ENCODE measurements at regions not wholly inside any gene's neighbourhood (a gene's known extent, or its start where the extent isn't known, plus 50 kb on each side); places are given as distances from the start of the nearest gene placed in this dataset.

DNA sequence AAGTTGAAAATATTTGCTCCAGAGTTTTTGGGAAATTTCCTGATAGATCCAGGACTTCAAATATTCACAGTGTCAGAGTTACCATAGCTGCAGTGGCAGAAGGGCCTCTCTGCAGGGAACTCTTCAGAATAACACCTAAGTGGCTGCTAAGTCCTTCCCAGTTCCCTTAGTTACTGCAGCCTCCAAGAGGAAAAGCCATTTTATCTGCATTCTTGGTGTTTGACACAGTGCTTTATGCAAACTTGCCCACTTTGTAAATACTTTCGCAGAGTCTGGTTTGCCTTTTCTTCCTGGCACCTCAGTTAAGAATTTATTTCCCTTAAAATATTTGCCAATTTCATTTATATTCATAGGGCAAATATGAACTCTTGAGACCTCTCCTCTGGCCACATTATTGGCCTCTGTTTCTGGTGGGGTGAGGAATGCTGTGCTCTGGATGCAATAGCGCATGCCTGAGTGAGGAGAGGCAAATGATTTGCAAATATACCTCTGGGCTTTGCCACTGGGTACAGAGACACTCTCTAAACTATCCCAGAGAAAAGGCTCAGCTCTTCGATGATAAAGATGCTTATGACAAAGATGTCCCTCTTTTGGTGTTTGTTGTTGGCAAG is 566.3 kb upstream of the NR3C2 start:
- no peak overlapping the region for H3K4me3 Mint-ChIP-seq
- H3K27me3 Mint-ChIP-seq (ENCODE audit: low read depth), result no peaks in the 10 kb centered on the region
- no peak for ATAC-seq
- no peaks in the 10 kb centered on the region for H3K9me3 Mint-ChIP-seq (ENCODE audit: insufficient read depth)
- POLR2A ChIA-PET, result no interaction called here
- H3K36me3 Mint-ChIP-seq (ENCODE audit: low read depth), result no peaks in the 10 kb centered on the region
- H3K27ac Mint-ChIP-seq, result no peak overlapping the region
- CTCF ChIA-PET, result no interaction called here
- DNase-seq, result no peak
- H3K4me1 Mint-ChIP-seq (ENCODE audit: low read depth), result no peaks in the 10 kb centered on the region

DNA sequence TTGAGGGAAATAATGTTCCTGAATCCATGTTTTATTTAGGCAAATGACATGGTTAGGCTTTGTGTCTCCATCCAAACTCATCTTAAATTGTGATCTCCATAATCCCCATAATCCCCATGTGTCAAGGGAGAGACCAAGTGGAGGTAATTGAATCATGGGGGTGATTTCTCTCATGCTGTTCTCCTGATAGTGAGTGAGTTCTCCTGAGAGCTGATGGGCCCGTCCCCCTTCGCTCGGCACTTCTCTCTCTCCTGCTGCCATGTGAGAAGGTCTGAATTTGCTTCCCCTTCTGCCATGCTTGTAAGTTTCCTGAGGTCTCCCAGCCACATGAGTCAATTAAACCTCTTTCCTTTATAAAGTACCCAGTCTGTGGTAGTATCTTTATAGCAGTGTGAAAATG is 563.0 kb upstream of the NR3C2 start:
- ChIA-PET POLR2A (no interaction called here), CTCF (no interaction called here)
- Mint-ChIP-seq H3K4me3 (no peak overlapping the region), H3K27me3 (ENCODE audit: low read depth) (no peaks in the 10 kb centered on the region), H3K27ac (no peak overlapping the region), H3K4me1 (ENCODE audit: low read depth) (no peaks in the 10 kb centered on the region), H3K36me3 (ENCODE audit: low read depth) (no peaks in the 10 kb centered on the region), H3K9me3 (ENCODE audit: insufficient read depth) (no peaks in the 10 kb centered on the region)
- ATAC-seq (no peak), DNase-seq (no peak)

DNA sequence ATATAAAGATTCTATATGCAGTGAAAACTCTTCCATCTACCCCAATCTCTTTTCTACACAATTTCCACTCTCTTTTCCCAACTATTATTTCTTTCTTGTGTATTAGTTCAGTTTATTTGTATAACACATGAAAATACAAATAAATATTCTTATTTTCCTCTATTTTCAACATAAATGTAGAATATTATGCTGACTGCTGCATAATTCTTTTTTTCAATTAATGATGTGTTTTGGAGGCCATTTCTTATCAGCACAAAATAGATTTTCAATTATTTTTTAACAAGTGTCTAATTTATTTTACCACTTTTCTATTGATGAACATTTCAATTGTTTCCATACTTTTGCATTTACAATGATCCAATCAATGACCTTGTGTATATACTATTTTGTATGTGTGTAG is 557.7 kb upstream of the NR3C2 start:
- ChIA-PET POLR2A (no interaction called here), CTCF (no interaction called here)
- H3K9me3 Mint-ChIP-seq (ENCODE audit: insufficient read depth), result no peaks in the 10 kb centered on the region
- DNase-seq (no peak), ATAC-seq (no peak)
- H3K36me3 Mint-ChIP-seq (ENCODE audit: low read depth), result no peaks in the 10 kb centered on the region
- no peak overlapping the region for H3K27ac Mint-ChIP-seq
- no peak overlapping the region for H3K4me3 Mint-ChIP-seq
- no peaks in the 10 kb centered on the region for H3K27me3 Mint-ChIP-seq (ENCODE audit: low read depth)
- no peaks in the 10 kb centered on the region for H3K4me1 Mint-ChIP-seq (ENCODE audit: low read depth)

DNA sequence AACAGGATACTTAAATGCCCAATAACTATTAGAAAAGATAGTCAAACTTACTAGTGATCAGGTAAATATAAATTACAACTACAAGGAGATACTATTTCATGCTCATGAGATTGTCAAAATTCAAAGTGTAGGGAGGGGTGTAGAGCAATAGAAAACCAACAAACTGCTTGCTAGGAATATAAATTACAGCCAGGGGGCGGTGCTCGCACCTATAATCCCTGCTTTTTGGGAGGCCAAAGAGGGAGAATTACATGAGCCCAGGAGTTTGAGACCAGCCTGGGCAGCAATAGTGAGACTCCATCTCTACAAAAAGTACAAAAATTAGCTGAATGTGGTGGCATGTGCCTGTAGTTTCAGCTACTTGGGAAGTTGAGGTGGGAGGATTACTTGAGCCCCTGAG is 556.5 kb upstream of the NR3C2 start:
- Mint-ChIP-seq H3K27ac (no peak overlapping the region), H3K36me3 (ENCODE audit: low read depth) (no peaks in the 10 kb centered on the region), H3K4me1 (ENCODE audit: low read depth) (no peaks in the 10 kb centered on the region), H3K4me3 (no peak overlapping the region), H3K9me3 (ENCODE audit: insufficient read depth) (no peaks in the 10 kb centered on the region), H3K27me3 (ENCODE audit: low read depth) (no peaks in the 10 kb centered on the region)
- DNase-seq (no peak), ATAC-seq (no peak)
- ChIA-PET POLR2A (no interaction called here), CTCF (no interaction called here)

DNA sequence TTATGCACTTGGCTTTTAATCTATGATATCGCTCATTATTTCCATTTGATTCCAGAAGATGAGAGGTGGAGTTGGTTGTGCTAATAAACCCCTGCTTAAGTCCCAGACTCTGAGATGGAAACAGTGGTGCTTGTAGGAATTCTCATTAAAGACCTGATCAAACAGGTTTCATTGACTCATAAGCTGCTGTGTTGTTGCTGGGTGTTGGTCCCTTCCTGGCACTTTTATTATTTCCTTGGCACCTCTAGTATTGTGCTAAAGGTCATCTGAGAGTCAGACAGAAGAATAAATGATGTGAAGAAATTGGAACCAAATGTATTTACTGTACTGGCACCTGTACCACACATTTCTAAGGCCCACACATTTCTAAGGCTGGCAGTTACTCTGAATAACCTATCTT is 544.7 kb upstream of the NR3C2 start:
- H3K4me1 Mint-ChIP-seq (ENCODE audit: low read depth), result no peaks in the 10 kb centered on the region
- ATAC-seq, result no peak
- H3K9me3 Mint-ChIP-seq (ENCODE audit: insufficient read depth), result no peaks in the 10 kb centered on the region
- no peak overlapping the region for H3K27ac Mint-ChIP-seq
- no peaks in the 10 kb centered on the region for H3K36me3 Mint-ChIP-seq (ENCODE audit: low read depth)
- no peaks in the 10 kb centered on the region for H3K27me3 Mint-ChIP-seq (ENCODE audit: low read depth)
- CTCF ChIA-PET, result no interaction called here
- H3K4me3 Mint-ChIP-seq, result no peak overlapping the region
- DNase-seq, result no peak
- POLR2A ChIA-PET, result no interaction called here

DNA sequence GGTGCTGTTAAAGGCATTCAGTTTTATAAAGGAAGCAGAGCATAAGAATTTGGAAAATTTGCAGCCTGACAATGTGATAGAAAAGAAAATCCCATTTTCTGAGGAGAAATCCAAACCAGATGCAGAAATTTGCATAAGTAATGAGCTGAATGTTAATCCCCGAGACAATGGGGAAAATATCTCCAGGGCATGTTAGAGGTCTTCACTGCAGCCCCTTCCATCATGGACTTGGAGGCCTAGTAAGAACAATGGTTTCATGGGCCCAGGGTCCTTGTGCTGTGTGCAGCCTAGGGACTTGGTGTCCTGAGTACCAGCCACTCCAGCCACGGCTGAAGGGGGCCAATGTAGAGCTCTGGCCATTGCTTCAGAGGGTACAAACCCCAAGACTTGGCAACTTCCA is 542.7 kb upstream of the NR3C2 start:
- Mint-ChIP-seq H3K27me3 (ENCODE audit: low read depth) (no peaks in the 10 kb centered on the region), H3K9me3 (ENCODE audit: insufficient read depth) (no peaks in the 10 kb centered on the region), H3K4me1 (ENCODE audit: low read depth) (no peaks in the 10 kb centered on the region), H3K27ac (no peak overlapping the region), H3K36me3 (ENCODE audit: low read depth) (no peaks in the 10 kb centered on the region), H3K4me3 (no peak overlapping the region)
- CTCF ChIA-PET, result no interaction called here
- ATAC-seq (no peak), DNase-seq (no peak)
- POLR2A ChIA-PET, result no interaction called here

DNA sequence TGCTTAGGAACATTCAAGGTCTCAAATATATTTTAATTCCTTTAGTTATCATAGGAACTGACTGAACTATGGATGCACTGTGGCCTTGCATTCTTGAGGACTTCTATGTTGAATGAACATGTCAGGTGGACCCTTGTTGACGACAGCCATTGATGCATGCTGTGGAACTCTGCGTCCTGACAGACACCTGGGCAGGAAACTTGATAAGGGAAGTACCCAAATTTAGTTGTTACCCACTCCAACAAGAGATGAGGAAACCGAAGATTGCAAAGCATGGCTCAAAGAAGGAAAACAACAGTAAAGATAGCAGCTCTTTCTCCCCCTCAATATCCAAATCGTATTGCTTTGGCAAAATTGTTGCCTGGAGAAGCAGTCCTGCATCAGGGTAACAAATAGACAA is 540.0 kb upstream of the NR3C2 start:
- H3K9me3 Mint-ChIP-seq (ENCODE audit: insufficient read depth), result no peaks in the 10 kb centered on the region
- CTCF ChIA-PET, result no interaction called here
- no peak for DNase-seq
- no peaks in the 10 kb centered on the region for H3K4me1 Mint-ChIP-seq (ENCODE audit: low read depth)
- no peak for ATAC-seq
- POLR2A ChIA-PET, result no interaction called here
- H3K36me3 Mint-ChIP-seq (ENCODE audit: low read depth), result no peaks in the 10 kb centered on the region
- no peak overlapping the region for H3K27ac Mint-ChIP-seq
- H3K27me3 Mint-ChIP-seq (ENCODE audit: low read depth), result no peaks in the 10 kb centered on the region
- H3K4me3 Mint-ChIP-seq, result no peak overlapping the region

DNA sequence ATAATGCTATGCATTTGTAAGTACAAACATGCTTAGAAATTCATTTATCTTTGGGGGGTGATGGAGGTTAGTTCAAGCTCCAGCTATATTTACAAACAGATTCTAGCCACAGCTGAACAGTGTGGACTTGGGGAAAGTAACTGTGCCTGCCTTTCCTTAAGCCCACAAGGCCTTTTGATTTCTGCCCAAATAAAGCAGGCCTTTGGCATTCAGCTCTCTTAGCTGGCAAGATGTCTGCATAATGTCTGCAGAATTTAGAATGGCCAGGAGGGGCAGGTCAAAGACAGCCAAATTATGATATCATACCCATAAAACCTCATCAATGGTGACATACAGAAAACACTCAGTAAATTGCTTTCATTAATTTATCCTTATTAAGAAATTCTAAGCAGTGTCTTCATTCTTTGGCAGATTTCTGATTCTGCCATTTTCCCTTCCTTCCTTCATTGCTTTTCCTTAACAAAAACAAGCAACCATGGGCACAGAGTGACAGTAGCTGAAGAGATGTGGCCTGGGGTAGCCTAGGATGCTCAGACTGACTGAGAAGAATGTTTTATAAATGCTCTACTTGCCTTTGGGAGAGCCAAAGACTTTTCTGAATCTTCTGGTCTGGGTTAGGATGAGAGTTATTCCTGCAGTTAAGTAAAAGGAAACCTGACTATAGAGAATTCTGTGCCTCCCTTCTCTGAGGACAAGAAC is 538.7 kb upstream of the NR3C2 start:
- no peaks in the 10 kb centered on the region for H3K27me3 Mint-ChIP-seq (ENCODE audit: low read depth)
- H3K4me3 Mint-ChIP-seq, result no peak overlapping the region

DNA sequence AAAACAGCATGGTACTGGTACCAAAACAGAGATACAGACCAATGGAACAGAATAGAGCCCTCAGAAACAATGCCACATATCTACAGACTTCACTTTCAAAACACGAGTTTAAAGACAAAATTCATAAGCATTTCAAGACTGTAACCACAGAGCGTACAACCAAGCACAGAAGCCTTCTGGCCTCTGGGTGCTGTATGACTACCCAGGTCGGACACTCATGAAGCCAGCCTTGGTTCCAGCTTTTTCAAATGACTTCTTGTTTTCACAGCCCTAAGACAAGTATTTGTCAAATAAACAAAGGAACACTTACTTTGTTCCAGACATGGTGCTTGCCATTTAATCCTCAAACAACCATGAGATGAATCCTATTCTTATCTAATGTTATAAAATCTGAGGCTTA is 536.1 kb upstream of the NR3C2 start:
- DNase-seq (no peak), ATAC-seq (no peak)
- Mint-ChIP-seq H3K9me3 (ENCODE audit: insufficient read depth) (no peaks in the 10 kb centered on the region), H3K27ac (no peak overlapping the region), H3K36me3 (ENCODE audit: low read depth) (no peaks in the 10 kb centered on the region), H3K4me1 (ENCODE audit: low read depth) (no peaks in the 10 kb centered on the region), H3K4me3 (no peak overlapping the region), H3K27me3 (ENCODE audit: low read depth) (no peaks in the 10 kb centered on the region)
- POLR2A ChIA-PET, result interaction anchor here (0.6 kb wide), 1 partner anchor 374 kb away, joined by 3 read pairs; no protein-coding TSS in a partner anchor
- CTCF ChIA-PET, result no interaction called here

More for the DNA sequence above, 538.7 kb upstream of the NR3C2 start:
- ChIA-PET CTCF (no interaction called here), POLR2A (no interaction called here)
- no peak for ATAC-seq
- no peak for DNase-seq
- no peak overlapping the region for H3K27ac Mint-ChIP-seq
- no peaks in the 10 kb centered on the region for H3K36me3 Mint-ChIP-seq (ENCODE audit: low read depth)
- no peaks in the 10 kb centered on the region for H3K9me3 Mint-ChIP-seq (ENCODE audit: insufficient read depth)
- H3K4me1 Mint-ChIP-seq (ENCODE audit: low read depth), result no peaks in the 10 kb centered on the region

DNA sequence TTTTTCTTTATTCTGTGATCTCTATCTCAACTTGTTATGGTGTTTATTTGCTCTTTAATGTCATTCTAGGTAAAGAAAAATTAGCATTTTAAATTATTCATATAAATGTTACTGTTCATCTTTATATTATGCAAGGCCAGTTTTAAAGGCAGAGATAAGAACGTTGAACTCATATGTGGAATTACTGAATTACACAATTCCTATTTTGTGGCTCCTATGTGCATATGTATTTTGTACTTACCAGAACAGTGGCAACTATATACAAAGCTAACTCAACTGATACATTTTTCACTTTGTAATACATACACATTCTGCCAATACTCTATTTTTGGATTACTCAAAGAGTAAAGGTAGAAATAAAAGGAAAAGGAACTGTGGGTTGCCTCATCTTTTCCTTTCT is 533.2 kb upstream of the NR3C2 start:
- Mint-ChIP-seq H3K4me1 (ENCODE audit: low read depth) (no peaks in the 10 kb centered on the region), H3K4me3 (no peak overlapping the region), H3K27ac (no peak overlapping the region), H3K27me3 (ENCODE audit: low read depth) (no peaks in the 10 kb centered on the region), H3K36me3 (ENCODE audit: low read depth) (no peaks in the 10 kb centered on the region), H3K9me3 (ENCODE audit: insufficient read depth) (no peaks in the 10 kb centered on the region)
- CTCF ChIA-PET, result no interaction called here
- ATAC-seq (no peak), DNase-seq (no peak)
- POLR2A ChIA-PET, result no interaction called here

DNA sequence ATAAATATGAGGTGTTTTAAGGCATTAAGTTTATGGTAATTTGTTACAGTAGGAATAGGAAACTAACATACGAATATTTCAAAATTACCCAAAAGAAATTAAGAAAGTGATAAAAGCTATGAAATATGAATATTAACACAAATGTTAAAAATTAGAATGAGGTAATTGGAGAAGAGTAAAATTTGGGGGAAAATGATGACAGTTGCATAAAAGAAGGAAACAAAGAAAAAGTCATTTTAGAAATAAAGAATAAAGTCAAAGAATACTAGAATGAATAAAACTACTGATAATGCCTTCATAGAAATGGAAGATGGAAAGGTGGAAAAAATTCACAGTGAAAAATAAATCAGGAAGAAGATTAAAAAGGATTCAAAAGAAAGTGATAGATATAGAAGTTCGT is 522.9 kb upstream of the NR3C2 start:
- H3K9me3 Mint-ChIP-seq (ENCODE audit: insufficient read depth), result no peaks in the 10 kb centered on the region
- no peak overlapping the region for H3K27ac Mint-ChIP-seq
- no peak for ATAC-seq
- no peaks in the 10 kb centered on the region for H3K4me1 Mint-ChIP-seq (ENCODE audit: low read depth)
- no peaks in the 10 kb centered on the region for H3K36me3 Mint-ChIP-seq (ENCODE audit: low read depth)
- no peak for DNase-seq
- no peaks in the 10 kb centered on the region for H3K27me3 Mint-ChIP-seq (ENCODE audit: low read depth)
- H3K4me3 Mint-ChIP-seq, result no peak overlapping the region
- CTCF ChIA-PET, result no interaction called here
- POLR2A ChIA-PET, result interaction anchor here (0.7 kb wide), 1 partner anchor 682 kb away, joined by 3 read pairs; no protein-coding TSS in a partner anchor

DNA sequence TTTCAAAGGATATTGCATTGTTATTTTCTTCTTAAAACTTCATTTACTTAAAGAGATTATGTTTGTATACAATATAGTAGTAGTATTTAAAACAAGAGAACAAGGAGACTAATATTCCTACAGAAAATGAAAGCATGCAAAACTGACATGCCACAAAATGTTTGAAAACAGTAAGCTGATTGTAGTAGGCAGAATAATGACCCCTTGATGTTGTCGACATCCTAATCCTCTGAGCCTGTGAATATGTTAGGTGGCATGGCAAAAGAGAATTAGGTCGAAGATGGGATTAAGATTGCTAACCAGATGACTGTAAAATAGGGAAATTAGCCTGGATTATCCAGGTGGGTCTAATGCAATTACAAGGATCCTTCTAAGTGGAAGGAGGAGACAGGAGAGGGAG is 522.2 kb upstream of the NR3C2 start:
- Mint-ChIP-seq H3K9me3 (ENCODE audit: insufficient read depth) (no peaks in the 10 kb centered on the region), H3K36me3 (ENCODE audit: low read depth) (no peaks in the 10 kb centered on the region), H3K4me3 (no peak overlapping the region), H3K27ac (no peak overlapping the region), H3K27me3 (ENCODE audit: low read depth) (no peaks in the 10 kb centered on the region), H3K4me1 (ENCODE audit: low read depth) (no peaks in the 10 kb centered on the region)
- no peak for ATAC-seq
- no peak for DNase-seq
- CTCF ChIA-PET, result no interaction called here
- POLR2A ChIA-PET, result interaction anchor here (0.7 kb wide), 1 partner anchor 681 kb away, joined by 3 read pairs; no protein-coding TSS in a partner anchor
